ENCODE measurements at regions not wholly inside any gene's neighbourhood (a gene's known extent, or its start where the extent isn't known, plus 50 kb on each side); places are given as distances from the start of the nearest gene placed in this dataset.
"Not testable (repeated sequence)": the region's sequence is repeated elsewhere in the genome, so short reads cannot be mapped to it uniquely, and the experiment has no call there.

GRCh38 chr7:101679653-101680173, 50.6 kb upstream of the MYL10 start:
- DNase-seq (ENCODE audit: low spot score) = not testable (repeated sequence)

- DNase-seq (ENCODE audit: low spot score) = no peak
Observed at GRCh38 chr7:101680406-101681145, 51.5 kb upstream of the MYL10 start.

GRCh38 chr7:101681170-101682007, 52.3 kb upstream of the MYL10 start:
- DNase-seq (ENCODE audit: low spot score) = no peak

- DNase-seq (ENCODE audit: low spot score) = no peak
Observed at GRCh38 chr7:101684983-101685330, 55.9 kb upstream of the MYL10 start.

GRCh38 chr7:101686030-101686429, 56.9 kb upstream of the MYL10 start:
- DNase-seq (ENCODE audit: low spot score) = no peak

GRCh38 chr7:101687081-101687480, 58.0 kb upstream of the MYL10 start:
- DNase-seq (ENCODE audit: low spot score) = no peak

- DNase-seq (ENCODE audit: low spot score) = no peak
Observed at GRCh38 chr7:101687791-101688182, 58.7 kb upstream of the MYL10 start.

GRCh38 chr7:101688183-101688831, 59.2 kb upstream of the MYL10 start:
- DNase-seq (ENCODE audit: low spot score) = peak; percentile 90

- no peak for DNase-seq (ENCODE audit: low spot score)
Observed at GRCh38 chr7:101688995-101689907, 60.2 kb upstream of the MYL10 start.

- DNase-seq (ENCODE audit: low spot score) = no peak
Observed at GRCh38 chr7:101690061-101690460, 61.0 kb upstream of the MYL10 start.

- DNase-seq (ENCODE audit: low spot score) = no peak
Observed at GRCh38 chr7:101691822-101692384, 62.8 kb upstream of the MYL10 start.

GRCh38 chr7:101693498-101694091, 64.5 kb upstream of the MYL10 start:
- no peak for DNase-seq (ENCODE audit: low spot score)

GRCh38 chr7:101698964-101699363, 69.9 kb upstream of the MYL10 start:
- DNase-seq (ENCODE audit: low spot score) = no peak

- no peak for DNase-seq (ENCODE audit: low spot score)
Observed at GRCh38 chr7:101699399-101699798, 70.3 kb upstream of the MYL10 start.

- no peak for DNase-seq (ENCODE audit: low spot score)
Observed at GRCh38 chr7:101699881-101700823, 71.1 kb upstream of the MYL10 start.

- no peak for DNase-seq (ENCODE audit: low spot score)
Observed at GRCh38 chr7:101701153-101701794, 72.2 kb upstream of the MYL10 start.

- no peak for DNase-seq (ENCODE audit: low spot score)
Observed at GRCh38 chr7:101702362-101702850, 73.3 kb upstream of the MYL10 start.

GRCh38 chr7:101705331-101705730, 76.2 kb upstream of the MYL10 start:
- no peak for DNase-seq (ENCODE audit: low spot score)

- DNase-seq (ENCODE audit: low spot score) = no peak
Observed at GRCh38 chr7:101707587-101707986, 78.5 kb upstream of the MYL10 start.
